ENCODE measurements at regions not wholly inside any gene's neighbourhood (a gene's known extent, or its start where the extent isn't known, plus 50 kb on each side); places are given as distances from the start of the nearest gene placed in this dataset.

DNA sequence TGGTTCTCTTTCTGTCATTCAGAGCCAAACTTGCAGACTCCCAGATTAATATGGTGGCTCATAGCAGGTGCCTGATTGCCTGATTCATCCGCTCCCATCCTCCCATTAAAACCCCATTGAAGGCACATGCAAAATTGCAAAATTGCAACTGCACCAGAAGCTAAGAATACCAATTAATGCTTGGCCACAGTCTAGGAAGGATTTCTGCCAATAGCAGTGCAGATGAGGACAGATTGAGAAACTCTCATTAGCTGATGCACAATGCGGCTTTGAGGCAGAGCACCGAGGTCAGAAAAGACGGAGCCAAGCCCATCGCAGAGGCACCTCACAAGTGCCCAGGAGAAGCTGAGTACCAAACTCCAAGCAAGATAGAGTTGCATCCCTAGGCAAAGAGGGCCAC is 172.8 kb downstream of the ARL4C start:
- no peak overlapping the region for H3K27ac ChIP-seq (ENCODE audit: insufficient read length, low read depth, low read length)
- no peak overlapping the region for H2BK20ac ChIP-seq (ENCODE audit: low read depth, low read length, poor library complexity, severe bottlenecking)
- WGBS (ENCODE audit: extremely low coverage, insufficient read length, low lambda C conversion rate) = no CpG with 5 or more reads among the region's 5 CpGs
- H2BK120ac ChIP-seq (ENCODE audit: low read depth, low read length, poor library complexity, severe bottlenecking) = no peak overlapping the region
- Mint-ChIP-seq H3K27me3 (ENCODE audit: low read depth) (peaks cover 4% of the 10 kb centered on the region), H3K4me1 (peaks cover 2 to 6% of the 10 kb centered on the region in 2 experiments; a peak in 1 of 4 replicates), H3K9me3 (no peaks in the 10 kb centered on the region; a peak in 1 of 5 replicates), H3K36me3 (ENCODE audit: insufficient read depth in 1 of 3, low read depth in 3 of 3) (no peaks in the 10 kb centered on the region), H3K27ac (no peak overlapping the region), H3K4me3 (no peak overlapping the region)
- no peak overlapping the region for H3T11ph ChIP-seq (ENCODE audit: low read length)
- H3K4ac ChIP-seq (ENCODE audit: low read depth, low read length) = no peak overlapping the region
- no peak for TF ChIP-seq CTCF (conservative IDR thresholded peaks at IDR 0.05)
- H3K56ac ChIP-seq (ENCODE audit: insufficient read length, low read depth, low read length) = no peak overlapping the region
- H2AK5ac ChIP-seq (ENCODE audit: insufficient read length, low read length) = no peak overlapping the region
- H2AFZ ChIP-seq (ENCODE audit: low read length) = no peak overlapping the region
- no peaks in the 10 kb centered on the region for H3K9me3 ChIP-seq (ENCODE audit: control insufficient read depth, low read depth, low read length)
- no peaks in the 10 kb centered on the region for H3K79me1 ChIP-seq (ENCODE audit: insufficient read depth, low read depth, low read length, poor library complexity, severe bottlenecking)
- H2BK12ac ChIP-seq (ENCODE audit: insufficient read length, low read depth, low read length) = no peak overlapping the region
- H4K91ac ChIP-seq (ENCODE audit: insufficient read length, low read depth, low read length) = no peak overlapping the region
- H3K79me2 ChIP-seq (ENCODE audit: insufficient read depth, low read length) = no peaks in the 10 kb centered on the region
- H4K8ac ChIP-seq (replicated peaks; ENCODE audit: insufficient read length, low read depth, low read length) = no peak overlapping the region
- no peak overlapping the region for H4K5ac ChIP-seq (ENCODE audit: insufficient read length, low read depth, low read length)
- H2BK5ac ChIP-seq (ENCODE audit: insufficient read length, low read length) = no peak overlapping the region
- no peaks in the 10 kb centered on the region for H3K27me3 ChIP-seq (ENCODE audit: insufficient read depth, low read length)
- no peaks in the 10 kb centered on the region for H3K4me1 ChIP-seq (ENCODE audit: insufficient read depth, low read length)
- no peak overlapping the region for H3K4me2 ChIP-seq (ENCODE audit: insufficient read depth, insufficient read length, low read length)
- no peak overlapping the region for H3K9ac ChIP-seq (ENCODE audit: extremely low read depth, insufficient read length, low read length)
- H3K23me2 ChIP-seq (ENCODE audit: insufficient read length, low read depth, low read length, poor library complexity, severe bottlenecking) = no peaks in the 10 kb centered on the region
- no peaks in the 10 kb centered on the region for H4K20me1 ChIP-seq (ENCODE audit: control insufficient read depth, insufficient read depth, insufficient read length)
- no peak overlapping the region for H3K23ac ChIP-seq (ENCODE audit: insufficient read length, low read depth, low read length)
- H2BK15ac ChIP-seq (ENCODE audit: low read depth, low read length) = no peak overlapping the region
- H3K14ac ChIP-seq (ENCODE audit: insufficient read depth, low read length) = no peak overlapping the region
- no peak overlapping the region for H3K18ac ChIP-seq (ENCODE audit: insufficient read length, low read depth, low read length)
- no peak for DNase-seq

Data from H9 (cell line).